GM03348 (cell line): ENCODE measurements at regions not wholly inside any gene's neighbourhood (a gene's known extent, or its start where the extent isn't known, plus 50 kb on each side); places are given as distances from the start of the nearest gene placed in this dataset.
"Not testable (repeated sequence)": the region's sequence is repeated elsewhere in the genome, so short reads cannot be mapped to it uniquely, and the experiment has no call there.

Experiments
- DNase-seq: peaks from one replicate; pipeline ENCODE4 v3.0.0; 2012; ENCODE audit warnings: low spot score

GRCh38 chr6:101113468-101114260, 232.5 kb upstream of the ASCC3 start:
- no peak for DNase-seq

- DNase-seq, result peak; percentile 42
These were observed 233.6 kb upstream of the ASCC3 start for GRCh38 chr6:101114703-101115102.

- no peak for DNase-seq
These were observed 235.2 kb upstream of the ASCC3 start for GRCh38 chr6:101116337-101116736.

- peak; percentile 2 for DNase-seq
These were observed 236.4 kb upstream of the ASCC3 start for GRCh38 chr6:101117393-101118135.

- DNase-seq, result peak; percentile 2
These were observed 236.9 kb upstream of the ASCC3 start for GRCh38 chr6:101118136-101118396.

- no peak for DNase-seq
These were observed 239.6 kb upstream of the ASCC3 start for GRCh38 chr6:101120747-101121146.

- no peak for DNase-seq
These were observed 244.3 kb upstream of the ASCC3 start for GRCh38 chr6:101125380-101125971.

- DNase-seq, result no peak
These were observed 245.4 kb upstream of the ASCC3 start for GRCh38 chr6:101126501-101126900.

GRCh38 chr6:101129851-101130250, 248.7 kb upstream of the ASCC3 start:
- no peak for DNase-seq

- peak; percentile 2 for DNase-seq
These were observed 247.1 kb upstream of the GRIK2 start for GRCh38 chr6:101146389-101146788.

GRCh38 chr6:101150226-101150625, 243.3 kb upstream of the GRIK2 start:
- no peak for DNase-seq

GRCh38 chr6:101157638-101158037, 235.9 kb upstream of the GRIK2 start:
- DNase-seq, result not testable (repeated sequence)

- no peak for DNase-seq
These were observed 229.9 kb upstream of the GRIK2 start for GRCh38 chr6:101163611-101164010.

- no peak for DNase-seq
These were observed 225.9 kb upstream of the GRIK2 start for GRCh38 chr6:101167638-101168037.

GRCh38 chr6:101171049-101171448, 222.5 kb upstream of the GRIK2 start:
- not testable (repeated sequence) for DNase-seq

GRCh38 chr6:101178748-101179147, 214.8 kb upstream of the GRIK2 start:
- DNase-seq, result no peak

- DNase-seq, result no peak
These were observed 212.5 kb upstream of the GRIK2 start for GRCh38 chr6:101181006-101181405.

GRCh38 chr6:101188285-101188798, 205.2 kb upstream of the GRIK2 start:
- not testable (repeated sequence) for DNase-seq

GRCh38 chr6:101195588-101195987, 197.9 kb upstream of the GRIK2 start:
- DNase-seq, result peak; percentile 7

- no peak for DNase-seq
These were observed 194.1 kb upstream of the GRIK2 start for GRCh38 chr6:101199441-101199840.

- no peak for DNase-seq
These were observed 190.6 kb upstream of the GRIK2 start for GRCh38 chr6:101202867-101203374.

- no peak for DNase-seq
These were observed 189.8 kb upstream of the GRIK2 start for GRCh38 chr6:101203664-101204063.

GRCh38 chr6:101208152-101208551, 185.4 kb upstream of the GRIK2 start:
- DNase-seq, result no peak
